ENCODE measurements at regions not wholly inside any gene's neighbourhood (a gene's known extent, or its start where the extent isn't known, plus 50 kb on each side); places are given as distances from the start of the nearest gene placed in this dataset.
"Not testable (repeated sequence)": the region's sequence is repeated elsewhere in the genome, so short reads cannot be mapped to it uniquely, and the experiment has no call there.

DNA sequence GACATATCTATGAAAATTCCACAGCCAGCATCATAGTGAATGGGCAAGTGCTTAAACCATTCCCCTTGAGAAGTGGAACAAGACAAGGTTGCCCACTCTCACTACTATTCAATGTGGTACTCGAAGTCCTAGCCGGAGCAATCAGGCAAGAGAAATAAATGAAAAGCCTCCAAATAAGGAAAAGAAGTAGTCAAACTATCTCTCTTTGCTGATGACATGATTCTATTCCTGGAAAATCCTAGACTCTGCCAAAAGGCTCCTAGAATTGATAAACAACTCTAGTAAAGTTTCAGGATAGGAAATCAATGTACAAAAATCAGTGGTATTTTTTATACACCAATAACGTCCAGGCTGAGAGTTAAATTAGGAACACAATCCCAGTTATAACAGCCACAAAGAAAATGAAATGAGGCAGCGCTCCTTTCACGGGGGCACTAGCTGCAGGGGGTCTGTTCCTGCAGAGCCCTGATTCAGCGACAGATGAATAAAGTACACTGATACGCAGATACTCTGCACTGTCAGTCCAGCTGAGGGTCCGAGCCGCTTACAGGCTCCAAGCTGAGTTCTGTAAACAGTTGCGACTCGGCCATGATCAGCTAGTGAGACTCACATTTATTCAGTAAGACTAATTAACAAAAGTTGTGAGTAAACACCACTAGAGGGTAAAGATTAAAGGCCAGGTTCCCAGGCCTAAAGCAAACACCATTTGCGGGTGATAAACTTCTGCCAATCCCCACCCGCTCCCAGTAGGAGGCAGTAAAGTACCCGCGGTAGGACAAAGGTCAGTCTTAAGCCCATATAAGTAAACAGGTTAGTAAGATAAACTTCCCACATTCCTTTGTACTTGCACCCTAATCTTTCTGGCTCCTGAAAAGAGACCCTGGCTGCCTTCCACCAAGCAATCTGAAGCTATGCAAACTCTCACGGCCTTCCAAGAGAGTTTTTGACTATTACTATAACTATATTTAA lies 290.6 kb upstream of the GRID2 start:
- DNase-seq (ENCODE audit: low spot score), result no peak

DNA sequence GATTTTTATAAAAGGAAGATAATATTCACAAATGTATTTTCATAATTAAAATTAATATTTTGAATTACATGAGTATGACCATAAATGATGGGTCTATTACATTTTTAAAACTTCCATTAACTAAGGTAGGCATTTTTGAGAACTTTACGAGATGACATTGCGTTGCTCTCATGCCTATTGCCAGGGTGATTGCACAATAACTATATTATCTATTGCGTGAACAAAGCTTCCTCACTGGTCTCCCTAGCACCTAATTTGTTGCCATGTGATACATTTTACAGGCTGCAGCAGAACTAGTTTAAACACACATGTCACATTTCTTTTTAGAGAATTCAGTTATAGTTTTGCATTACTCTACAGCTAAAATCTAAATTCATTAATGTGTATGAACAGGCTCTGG lies 289.7 kb upstream of the GRID2 start:
- no peak for DNase-seq (ENCODE audit: low spot score)

DNA sequence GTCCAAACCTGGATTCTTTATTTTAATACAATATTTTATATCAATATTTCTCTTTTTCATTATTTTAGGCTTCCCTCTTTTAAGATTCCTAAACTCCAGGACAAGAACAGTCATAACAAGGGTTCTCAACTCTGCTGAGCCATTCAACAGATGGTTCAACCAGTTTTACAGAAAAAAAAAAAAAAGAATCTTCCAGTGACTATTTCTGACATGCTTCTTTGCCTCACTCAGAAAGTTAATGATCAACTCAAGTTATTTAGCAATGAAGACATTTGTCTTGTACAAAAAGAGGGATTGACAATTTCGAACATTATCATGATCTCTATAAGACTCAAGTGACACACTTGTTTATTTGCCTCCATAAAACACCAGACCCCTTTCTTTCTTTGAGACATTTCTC lies 282.6 kb upstream of the GRID2 start:
- DNase-seq (ENCODE audit: low spot score), result no peak

DNA sequence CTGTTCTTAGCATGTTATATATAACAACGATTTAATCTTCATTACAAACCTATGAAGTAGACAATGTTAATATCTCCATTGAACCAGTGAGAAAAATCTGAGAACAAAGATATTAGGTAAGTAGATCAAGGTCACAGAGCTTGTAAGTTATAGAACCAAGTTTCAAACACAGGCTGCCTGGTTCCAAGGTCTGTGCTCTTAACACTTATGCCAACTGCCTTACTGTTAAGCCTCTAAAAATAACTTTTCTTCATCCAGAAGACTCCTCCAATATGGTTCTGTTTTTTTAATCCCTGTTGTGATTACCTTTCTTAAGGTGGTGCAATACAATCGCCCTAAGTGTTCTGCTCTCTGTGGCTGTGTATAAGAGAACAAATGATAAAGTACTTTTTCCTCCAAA lies 282.0 kb upstream of the GRID2 start:
- no peak for DNase-seq (ENCODE audit: low spot score)

DNA sequence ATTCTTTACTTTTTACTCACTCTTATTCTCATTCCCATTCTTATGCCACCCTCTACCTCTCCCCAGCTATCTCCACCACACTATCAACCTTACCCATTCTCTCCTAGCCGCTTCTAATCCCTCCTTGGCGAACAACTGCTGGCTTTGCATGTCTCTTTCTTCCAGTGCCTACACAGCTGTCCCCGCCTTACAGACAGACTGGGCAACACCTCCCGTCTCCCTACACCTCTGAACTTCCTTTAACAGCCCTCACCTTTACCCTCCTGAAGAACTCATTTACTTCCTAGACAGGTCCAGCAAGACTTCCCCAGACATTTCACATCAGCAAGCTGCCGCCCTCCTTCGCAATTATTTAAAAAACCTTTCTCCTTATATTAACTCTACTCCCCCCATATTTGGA lies 274.9 kb upstream of the GRID2 start:
- not testable (repeated sequence) for DNase-seq (ENCODE audit: low spot score)

DNA sequence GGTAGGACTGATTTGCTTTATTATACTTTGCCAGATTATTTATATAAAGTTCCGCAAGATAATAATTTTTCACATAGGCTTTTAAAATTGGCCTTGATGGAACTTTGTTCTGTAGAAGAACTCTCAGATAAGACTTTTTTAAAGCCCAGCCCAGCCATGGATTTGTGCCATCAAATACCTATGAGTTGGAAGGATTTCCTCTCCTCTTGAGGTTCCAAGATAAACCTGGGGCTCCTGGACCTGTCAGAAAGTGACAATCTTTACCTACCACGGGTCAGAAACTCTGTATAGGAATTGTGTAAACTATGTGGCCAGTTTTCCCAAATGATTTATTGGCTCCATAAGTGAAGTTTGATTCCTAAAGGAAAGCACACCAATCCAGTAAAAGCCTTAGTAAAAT lies 271.9 kb upstream of the GRID2 start:
- no peak for DNase-seq (ENCODE audit: low spot score)

DNA sequence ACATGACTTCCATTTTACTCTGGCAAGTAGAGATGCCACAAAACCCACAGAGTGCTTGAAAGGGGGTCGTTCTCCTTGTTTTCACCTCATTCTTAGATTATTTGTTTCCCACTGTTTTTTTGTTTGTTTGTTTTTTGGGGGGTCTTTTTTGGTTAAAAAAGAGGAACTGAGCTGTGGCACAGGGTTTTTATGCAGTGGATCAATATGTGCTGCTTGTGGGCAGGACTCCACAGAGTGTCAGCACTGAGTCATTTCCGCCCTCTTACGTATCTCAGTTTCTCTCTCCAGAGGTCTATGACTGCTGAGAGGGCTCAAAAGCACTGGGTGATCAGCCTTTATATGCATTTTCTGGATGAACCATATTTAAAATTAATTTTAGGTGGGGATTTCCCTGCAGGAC lies 268.1 kb upstream of the GRID2 start:
- peak; percentile 13 for DNase-seq (ENCODE audit: low spot score)

DNA sequence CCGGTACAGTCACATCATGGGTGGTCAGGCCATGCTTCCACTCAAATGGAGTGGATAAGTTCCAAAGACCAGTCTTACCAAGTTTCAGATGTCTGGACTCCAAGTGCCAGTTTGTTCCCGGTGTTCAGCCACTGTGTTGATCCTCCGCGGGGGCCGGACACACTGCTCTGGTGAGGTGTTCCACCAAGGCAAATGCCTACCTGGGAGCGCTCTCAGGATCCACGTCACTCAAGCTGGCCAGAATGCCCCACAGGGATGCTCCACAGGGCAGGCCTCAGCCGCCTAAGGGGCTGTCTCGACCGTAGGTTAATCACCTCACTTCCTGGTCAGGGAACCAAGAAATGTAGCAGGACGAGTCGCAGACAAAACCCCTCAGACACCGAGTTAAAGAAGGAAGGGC lies 258.0 kb upstream of the GRID2 start:
- no peak for DNase-seq (ENCODE audit: low spot score)

DNA sequence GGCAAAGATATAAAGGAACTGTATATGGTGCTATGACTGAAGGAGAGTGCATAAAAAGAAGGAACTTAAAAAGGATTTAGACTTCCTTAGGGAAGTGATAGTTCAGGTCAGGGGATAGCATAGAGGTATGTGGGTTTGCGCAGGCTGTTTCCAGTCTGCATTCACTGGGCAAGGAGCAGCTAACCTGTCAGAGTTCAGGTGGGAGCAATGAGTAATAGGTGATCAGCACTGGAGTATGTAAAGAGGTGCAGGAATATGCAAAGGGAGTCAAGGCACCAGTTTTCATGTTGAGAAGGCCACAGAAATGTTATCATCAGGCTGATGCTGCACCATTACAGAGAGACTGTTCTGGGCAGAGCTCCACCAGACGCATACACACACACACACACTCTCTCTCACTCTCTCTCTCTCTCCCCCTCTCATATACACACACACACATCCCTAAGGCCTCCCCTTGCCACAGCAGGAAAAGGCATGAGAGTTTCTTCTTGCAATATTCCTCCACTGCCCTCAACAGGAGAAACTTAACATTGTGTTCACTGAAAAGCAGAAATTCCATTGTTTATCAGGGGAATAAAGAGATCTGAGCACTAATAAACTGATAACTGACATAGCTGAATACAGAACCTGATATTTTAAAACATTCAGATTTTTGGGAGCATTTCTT lies 256.4 kb upstream of the GRID2 start:
- no peak for DNase-seq (ENCODE audit: low spot score)

DNA sequence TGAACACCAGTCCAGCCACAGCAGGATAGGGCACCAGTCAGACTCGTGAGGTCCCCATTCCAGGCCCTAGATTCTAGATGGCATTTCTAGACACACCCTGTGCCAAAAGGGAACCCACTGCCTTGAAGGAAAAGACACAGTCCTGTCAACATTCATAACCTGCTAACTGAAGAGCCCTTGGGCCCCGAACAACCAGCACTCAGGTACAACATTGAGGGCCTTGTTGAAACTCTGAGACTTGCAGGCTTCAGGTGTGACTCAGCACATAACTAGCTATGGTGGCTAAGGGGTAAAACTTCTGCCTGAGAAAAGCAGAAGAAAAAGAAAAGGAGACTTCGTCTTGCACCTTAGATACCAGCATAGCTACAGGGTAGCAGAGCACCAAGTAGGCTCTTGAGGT lies 252.9 kb upstream of the GRID2 start:
- no peak for DNase-seq (ENCODE audit: low spot score)

DNA sequence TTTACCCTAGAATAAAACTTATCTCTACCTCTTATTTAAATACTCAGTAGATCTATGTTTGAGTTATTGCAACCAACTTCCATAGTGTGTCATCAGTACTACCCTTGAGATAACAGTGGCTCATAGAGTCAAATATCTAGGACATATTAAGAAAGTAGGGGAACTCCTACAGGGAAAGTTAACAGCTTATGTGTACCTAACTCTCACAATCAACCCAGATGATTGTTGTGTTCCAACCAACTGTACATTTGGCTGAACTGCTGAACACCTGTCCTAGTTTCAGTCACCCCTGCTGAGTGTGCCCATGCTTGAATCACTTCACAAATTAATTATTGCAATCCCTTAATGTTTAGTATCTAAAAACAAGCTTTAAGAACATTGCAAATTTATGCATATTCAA lies 244.2 kb upstream of the GRID2 start:
- DNase-seq (ENCODE audit: low spot score), result no peak

DNA sequence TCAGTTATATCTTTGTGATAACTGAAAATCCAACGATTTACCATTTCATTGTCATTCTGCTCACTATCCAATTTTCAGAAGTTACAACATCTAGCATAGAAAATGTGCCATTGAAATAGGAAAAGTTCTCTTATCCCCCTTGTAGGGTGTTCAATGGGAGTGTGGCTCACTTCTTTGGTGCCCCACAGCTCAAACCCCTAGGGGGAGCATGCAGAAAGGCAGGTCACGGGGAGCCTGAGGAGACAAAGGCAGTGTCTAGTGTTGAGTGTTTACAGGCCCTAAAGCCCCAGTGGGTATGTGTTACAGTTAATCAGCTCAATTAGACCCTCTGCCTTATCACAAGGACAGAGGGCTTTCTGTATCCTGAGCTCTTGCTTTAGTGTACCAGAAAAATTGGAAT lies 243.4 kb upstream of the GRID2 start:
- DNase-seq (ENCODE audit: low spot score), result no peak

DNA sequence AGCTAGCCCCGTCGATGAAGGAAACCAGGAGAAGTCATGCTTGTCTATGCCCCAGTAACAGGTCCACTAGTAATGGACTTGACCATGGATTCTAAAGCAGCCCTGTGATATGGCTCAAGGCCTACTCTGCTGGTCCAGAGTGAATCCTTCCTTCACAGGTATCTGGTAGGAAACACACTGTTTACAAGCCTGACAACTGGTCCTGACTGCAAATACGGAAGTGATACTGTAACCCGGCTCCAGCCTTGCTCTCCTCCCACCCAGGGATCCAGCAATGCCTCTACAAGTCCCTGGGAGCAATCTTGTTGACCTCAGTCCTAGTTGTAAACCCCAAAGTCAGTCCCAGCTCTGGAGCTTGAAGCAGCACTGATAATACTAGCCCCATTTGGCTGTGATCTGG lies 239.2 kb upstream of the GRID2 start:
- no peak for DNase-seq (ENCODE audit: low spot score)

DNA sequence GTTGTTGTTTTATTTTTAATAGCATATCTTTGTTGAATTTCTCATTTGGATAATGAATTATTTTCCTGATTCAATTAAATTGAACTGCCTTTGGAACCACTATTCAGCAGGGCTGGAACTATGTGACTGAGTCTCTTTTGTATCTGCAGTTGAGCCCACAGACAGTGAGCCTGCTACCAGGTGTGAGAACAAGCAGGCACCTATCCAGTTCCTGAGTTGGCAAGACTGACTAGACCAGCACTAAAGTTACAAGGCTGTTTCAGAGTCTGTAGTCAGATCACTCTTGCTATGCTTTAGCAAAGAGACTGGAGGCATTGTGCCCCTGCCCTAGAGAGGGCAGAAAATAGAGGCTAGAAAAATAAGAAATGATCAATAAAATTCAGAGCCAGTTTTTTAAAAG lies 237.3 kb upstream of the GRID2 start:
- DNase-seq (ENCODE audit: low spot score), result no peak

DNA sequence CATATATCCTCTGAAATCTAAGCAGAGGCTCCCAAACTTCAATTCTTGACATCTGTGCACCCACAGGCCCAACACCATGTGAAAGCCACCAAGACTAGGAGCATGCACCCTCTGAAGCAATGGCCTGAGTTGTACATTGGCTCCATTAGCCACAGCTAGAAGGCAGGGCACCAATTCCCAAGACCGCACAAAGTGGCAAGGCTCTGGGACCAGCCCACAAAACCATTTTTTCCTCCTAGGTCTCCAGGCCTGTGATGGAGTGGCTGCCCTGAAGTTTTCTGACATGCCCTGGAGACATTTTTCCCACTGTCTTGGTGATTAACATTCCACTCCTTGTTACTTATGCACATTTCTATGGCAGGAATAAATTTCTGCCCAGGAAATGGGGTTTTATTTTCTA lies 232.2 kb upstream of the GRID2 start:
- no peak for DNase-seq (ENCODE audit: low spot score)

DNA sequence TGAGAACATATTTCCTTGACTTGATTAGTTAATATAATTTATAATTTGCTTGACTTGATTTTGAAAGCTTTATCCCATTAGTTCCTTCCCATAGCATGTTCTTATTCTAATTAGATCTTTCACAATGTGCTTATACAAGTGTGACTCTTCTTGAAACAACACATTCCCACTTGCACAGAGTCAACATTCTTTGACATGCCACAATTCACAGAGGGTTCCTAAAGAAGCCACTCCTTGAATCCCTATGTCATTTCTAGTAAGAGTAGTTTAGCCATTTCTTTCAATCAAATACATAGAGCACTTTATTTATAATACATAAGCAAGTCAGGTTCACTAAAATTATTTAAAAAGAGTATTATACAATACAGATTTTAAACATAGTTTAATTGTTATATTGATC lies 228.9 kb upstream of the GRID2 start:
- no peak for DNase-seq (ENCODE audit: low spot score)

DNA sequence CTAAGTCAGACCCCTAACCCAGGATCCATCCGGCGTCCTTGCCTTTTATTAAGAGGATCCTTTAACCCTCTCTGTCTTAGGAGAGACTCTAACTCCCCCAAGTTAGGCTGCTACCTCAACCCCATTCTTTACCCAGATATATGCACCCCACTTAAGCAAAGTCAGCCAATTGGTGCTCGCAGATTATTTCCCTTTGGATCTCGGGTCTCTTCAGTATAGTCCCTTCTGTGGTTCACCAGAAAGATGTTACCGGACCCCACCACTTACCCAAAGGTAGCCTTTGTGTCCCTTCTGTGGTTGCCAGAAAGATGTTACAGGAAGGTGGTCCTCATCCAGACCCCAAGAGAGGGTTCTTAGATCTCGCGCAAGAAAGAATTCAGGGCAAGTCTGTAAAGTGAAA lies 212.9 kb upstream of the GRID2 start:
- no peak for DNase-seq (ENCODE audit: low spot score)

DNA sequence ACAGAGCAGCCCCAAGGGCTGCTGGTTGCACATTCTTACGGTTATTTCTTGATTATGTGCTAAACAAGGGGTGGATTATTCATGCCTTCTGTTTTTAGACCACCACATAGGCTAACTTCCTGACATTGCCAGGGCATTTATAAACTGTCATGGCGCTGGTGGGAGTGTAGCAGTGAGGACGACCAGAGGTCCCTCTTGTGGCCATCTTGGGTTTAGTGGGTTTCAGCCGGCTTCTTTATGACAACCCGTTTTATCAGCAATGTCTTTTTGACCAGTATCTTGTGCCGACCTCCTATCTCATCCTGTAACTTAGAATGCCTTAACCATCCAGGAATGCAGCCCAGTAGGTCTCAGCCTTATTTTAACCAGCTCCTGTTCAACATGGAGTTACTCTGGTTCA lies 212.4 kb upstream of the GRID2 start:
- DNase-seq (ENCODE audit: low spot score), result peak; percentile 50

DNA sequence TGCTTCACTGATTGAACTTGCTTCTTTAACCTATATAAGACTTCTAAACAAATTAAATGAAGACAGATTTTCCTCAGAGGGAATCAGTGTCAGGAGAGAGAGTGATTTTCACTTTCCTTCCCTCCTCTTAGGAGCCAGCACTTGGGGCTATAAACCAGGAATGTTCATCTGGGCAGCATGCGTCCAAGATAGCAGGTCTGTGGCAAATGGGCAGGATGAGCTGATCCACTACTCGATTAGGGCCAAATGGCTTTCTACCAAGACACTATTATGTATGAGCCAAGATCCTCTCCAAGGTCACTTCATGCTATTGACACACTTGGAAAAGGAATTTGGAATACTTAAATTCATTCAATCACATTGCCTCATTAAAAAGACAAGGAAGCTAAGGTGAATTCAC lies 203.9 kb upstream of the GRID2 start:
- no peak for DNase-seq (ENCODE audit: low spot score)

DNA sequence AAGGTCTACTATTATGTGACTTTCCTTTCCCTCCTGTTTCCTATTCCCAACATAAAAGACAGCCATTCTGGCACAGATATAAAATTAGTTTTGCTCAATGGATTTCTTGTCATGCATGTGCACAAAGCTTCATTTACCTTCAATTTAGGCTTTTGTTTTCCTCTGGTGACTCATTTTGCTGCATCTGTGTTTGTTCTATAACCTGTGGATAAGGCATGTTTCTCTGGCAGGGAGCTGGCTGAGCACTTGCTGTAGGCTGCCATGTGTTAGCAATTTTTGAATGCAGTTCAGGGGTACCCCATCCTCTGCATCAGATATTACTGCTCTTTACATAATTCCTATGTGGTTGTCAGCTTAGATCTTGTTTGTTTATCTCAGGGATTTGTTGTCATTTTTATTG lies 202.8 kb upstream of the GRID2 start:
- DNase-seq (ENCODE audit: low spot score), result no peak

DNA sequence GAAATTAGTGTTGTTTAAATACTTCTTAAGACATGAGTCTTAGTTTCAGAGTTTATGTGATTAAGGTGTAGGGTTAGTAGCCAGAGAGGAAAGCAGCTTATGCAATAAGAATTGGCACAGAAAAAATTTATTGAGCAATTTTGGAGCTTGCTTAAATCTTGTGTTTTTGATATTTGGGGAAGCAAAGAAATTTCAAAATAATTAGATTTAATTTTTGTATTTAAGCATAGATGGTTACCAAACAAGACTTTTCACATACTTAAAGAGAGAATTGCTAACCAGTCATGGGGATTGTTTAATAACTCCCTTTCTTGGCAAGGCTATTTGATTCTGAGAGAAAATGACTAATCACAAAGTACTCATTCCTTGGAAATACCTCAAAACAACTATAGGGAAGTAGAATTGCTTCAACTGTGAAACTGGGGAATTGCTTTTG lies 202.0 kb upstream of the GRID2 start:
- DNase-seq (ENCODE audit: low spot score), result no peak

DNA sequence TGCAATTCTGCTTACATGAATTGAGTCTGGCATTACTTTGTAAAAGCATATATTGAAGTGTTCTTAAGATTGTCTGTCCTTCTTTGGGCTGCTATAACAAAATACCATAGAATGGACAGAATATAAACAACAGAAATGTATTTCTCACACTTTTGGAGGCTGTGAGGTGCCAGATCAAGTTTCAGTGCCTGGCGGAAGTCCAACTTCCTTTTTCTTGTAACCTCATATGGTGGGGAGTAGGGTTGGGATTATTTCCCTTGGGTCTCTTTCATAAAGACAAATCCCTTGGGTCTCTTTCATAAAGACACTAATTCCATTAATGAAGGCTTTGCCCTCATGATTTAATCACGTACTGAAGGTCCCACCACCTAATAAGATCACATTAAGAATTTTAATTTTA lies 199.3 kb upstream of the GRID2 start:
- DNase-seq (ENCODE audit: low spot score), result no peak

DNA sequence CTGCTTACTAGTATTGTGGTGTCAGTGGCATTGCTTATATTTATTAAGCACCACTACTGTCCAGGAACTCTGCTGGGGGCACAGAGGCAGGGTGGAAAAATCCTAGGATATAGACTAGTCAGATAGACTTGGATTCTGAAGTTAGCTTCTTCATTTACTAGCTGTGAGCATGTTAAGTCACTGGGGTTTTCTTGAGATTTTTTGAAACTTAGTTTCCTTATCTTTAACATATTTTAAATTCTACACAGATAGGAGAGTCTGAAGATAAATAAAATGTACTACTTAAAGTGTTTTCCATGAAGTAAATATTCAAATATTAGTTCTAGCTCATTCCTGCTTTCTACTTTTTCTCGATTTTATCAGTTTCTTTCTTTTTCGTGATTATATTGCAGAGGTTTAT lies 196.9 kb upstream of the GRID2 start:
- DNase-seq (ENCODE audit: low spot score), result no peak

DNA sequence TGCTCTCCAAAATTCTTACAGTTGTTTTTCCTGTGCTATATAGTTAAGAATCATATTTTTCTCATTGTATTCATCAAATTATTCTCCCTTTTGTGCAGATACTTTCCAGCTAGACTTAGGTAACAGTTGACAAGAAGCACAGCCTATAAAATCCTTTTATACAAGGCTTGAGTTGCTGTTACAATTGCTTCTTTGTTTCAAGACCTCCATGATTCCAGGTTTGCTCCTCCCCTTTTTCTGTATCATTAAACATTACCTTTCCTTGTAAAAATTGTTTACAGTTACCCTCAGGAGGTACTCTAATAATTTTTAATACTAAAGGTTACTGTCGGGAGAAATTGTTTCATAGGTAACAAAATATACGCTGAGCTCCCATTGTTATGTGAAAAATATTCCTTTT lies 192.3 kb upstream of the GRID2 start:
- no peak for DNase-seq (ENCODE audit: low spot score)
